HG03457 (cell line): ENCODE measurements at regions not wholly inside any gene's neighbourhood (a gene's known extent, or its start where the extent isn't known, plus 50 kb on each side); places are given as distances from the start of the nearest gene placed in this dataset.
"Not testable (repeated sequence)": the region's sequence is repeated elsewhere in the genome, so short reads cannot be mapped to it uniquely, and the experiment has no call there.

Experiments
- ATAC-seq: cut with Tn5 transposase; IDR thresholded peaks from one replicate; pipeline ENCODE4 v1.9.1; 2021; ENCODE audit warnings: moderate number of reproducible peaks; ENCODE audit not compliant: unreplicated experiment

GRCh38 chr3:170712798-170713197 lies 126.9 kb upstream of the SLC7A14 start:
- ATAC-seq = no peak

GRCh38 chr3:170712336-170712735 lies 126.5 kb upstream of the SLC7A14 start:
- ATAC-seq = no peak

GRCh38 chr3:170711786-170712185 lies 125.9 kb upstream of the SLC7A14 start:
- ATAC-seq = no peak

GRCh38 chr3:170709046-170709445 lies 123.2 kb upstream of the SLC7A14 start:
- ATAC-seq = no peak

GRCh38 chr3:170707899-170708298 lies 122.0 kb upstream of the SLC7A14 start:
- ATAC-seq = no peak

- ATAC-seq = no peak
These were observed 119.3 kb upstream of the SLC7A14 start for GRCh38 chr3:170705131-170705530.

- no peak for ATAC-seq
These were observed 117.3 kb upstream of the SLC7A14 start for GRCh38 chr3:170703121-170703588.

GRCh38 chr3:170701696-170702678 lies 116.1 kb upstream of the SLC7A14 start:
- peak; percentile 55 for ATAC-seq

- ATAC-seq = no peak
These were observed 114.2 kb upstream of the SLC7A14 start for GRCh38 chr3:170700054-170700404.

- no peak for ATAC-seq
These were observed 113.5 kb upstream of the SLC7A14 start for GRCh38 chr3:170699158-170700053.

- ATAC-seq = no peak
These were observed 112.0 kb upstream of the SLC7A14 start for GRCh38 chr3:170697908-170698307.

- ATAC-seq = no peak
These were observed 111.3 kb upstream of the SLC7A14 start for GRCh38 chr3:170697131-170697530.

- ATAC-seq = no peak
These were observed 109.7 kb upstream of the SLC7A14 start for GRCh38 chr3:170695486-170696064.

GRCh38 chr3:170692720-170693119 lies 106.8 kb upstream of the SLC7A14 start:
- no peak for ATAC-seq

GRCh38 chr3:170690661-170690981 lies 104.7 kb upstream of the SLC7A14 start:
- ATAC-seq = no peak

- no peak for ATAC-seq
These were observed 104.2 kb upstream of the SLC7A14 start for GRCh38 chr3:170689893-170690660.

- no peak for ATAC-seq
These were observed 103.5 kb upstream of the SLC7A14 start for GRCh38 chr3:170689296-170689829.

GRCh38 chr3:170688222-170688621 lies 102.3 kb upstream of the SLC7A14 start:
- ATAC-seq = not testable (repeated sequence)

GRCh38 chr3:170680593-170680992 lies 94.7 kb upstream of the SLC7A14 start:
- ATAC-seq = no peak

- ATAC-seq = no peak
These were observed 93.3 kb upstream of the SLC7A14 start for GRCh38 chr3:170679190-170679589.
